ENCODE measurements at regions not wholly inside any gene's neighbourhood (a gene's known extent, or its start where the extent isn't known, plus 50 kb on each side); places are given as distances from the start of the nearest gene placed in this dataset.

DNA sequence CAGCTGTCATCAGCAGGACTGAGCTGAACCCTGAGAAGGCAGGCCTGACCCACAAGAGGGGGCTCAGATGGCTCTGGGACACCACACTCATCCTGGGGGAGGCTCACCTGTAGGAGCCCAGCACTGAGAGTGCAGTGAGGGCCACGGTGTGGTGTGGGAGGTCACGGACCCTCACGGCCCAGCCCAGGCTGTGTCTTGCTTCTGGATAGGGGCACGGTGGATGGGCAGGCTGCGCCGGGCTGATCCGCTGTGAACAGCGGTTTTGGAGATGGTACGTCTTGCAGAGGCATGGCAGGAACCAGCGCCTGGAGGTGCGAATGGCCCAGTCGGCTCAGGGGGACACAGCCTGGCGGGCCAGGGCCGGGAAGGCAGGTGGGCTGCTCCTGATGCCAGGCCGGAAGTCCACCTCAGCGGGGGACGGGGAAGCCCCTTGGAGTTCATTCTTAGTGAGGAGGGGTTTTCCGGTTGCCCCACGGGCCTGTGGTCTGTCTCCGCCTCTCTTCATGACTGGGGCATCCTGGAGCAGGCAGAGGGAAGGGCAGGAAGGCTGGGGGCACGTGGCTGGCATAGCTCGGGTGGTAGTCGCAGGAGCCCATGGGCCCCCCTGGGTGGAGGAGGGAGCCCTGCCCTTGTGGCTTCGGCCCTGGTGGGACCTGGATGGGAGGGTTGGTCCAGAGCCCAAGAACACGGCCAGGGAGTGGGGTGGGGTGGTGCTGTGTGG lies 112.5 kb downstream of the UNCX start:
- Mint-ChIP-seq H3K27ac (no peak overlapping the region), H3K4me3 (no peak overlapping the region), H3K27me3 (ENCODE audit: low read depth) (no peaks in the 10 kb centered on the region), H3K36me3 (no peaks in the 10 kb centered on the region), H3K4me1 (no peaks in the 10 kb centered on the region), H3K9me3 (0 out of 2 replicates have a peak, but pooled peaks cover 3% of the 10 kb centered on the region)
- no peak for ATAC-seq
- POLR2A ChIA-PET = no interaction called here
- CTCF ChIA-PET = interaction anchor here (1.2 to 1.3 kb wide), 2 partner anchors 24 kb away, joined by 3 to 5 read pairs; no protein-coding TSS in a partner anchor
- TF ChIP-seq, protein P1, sequence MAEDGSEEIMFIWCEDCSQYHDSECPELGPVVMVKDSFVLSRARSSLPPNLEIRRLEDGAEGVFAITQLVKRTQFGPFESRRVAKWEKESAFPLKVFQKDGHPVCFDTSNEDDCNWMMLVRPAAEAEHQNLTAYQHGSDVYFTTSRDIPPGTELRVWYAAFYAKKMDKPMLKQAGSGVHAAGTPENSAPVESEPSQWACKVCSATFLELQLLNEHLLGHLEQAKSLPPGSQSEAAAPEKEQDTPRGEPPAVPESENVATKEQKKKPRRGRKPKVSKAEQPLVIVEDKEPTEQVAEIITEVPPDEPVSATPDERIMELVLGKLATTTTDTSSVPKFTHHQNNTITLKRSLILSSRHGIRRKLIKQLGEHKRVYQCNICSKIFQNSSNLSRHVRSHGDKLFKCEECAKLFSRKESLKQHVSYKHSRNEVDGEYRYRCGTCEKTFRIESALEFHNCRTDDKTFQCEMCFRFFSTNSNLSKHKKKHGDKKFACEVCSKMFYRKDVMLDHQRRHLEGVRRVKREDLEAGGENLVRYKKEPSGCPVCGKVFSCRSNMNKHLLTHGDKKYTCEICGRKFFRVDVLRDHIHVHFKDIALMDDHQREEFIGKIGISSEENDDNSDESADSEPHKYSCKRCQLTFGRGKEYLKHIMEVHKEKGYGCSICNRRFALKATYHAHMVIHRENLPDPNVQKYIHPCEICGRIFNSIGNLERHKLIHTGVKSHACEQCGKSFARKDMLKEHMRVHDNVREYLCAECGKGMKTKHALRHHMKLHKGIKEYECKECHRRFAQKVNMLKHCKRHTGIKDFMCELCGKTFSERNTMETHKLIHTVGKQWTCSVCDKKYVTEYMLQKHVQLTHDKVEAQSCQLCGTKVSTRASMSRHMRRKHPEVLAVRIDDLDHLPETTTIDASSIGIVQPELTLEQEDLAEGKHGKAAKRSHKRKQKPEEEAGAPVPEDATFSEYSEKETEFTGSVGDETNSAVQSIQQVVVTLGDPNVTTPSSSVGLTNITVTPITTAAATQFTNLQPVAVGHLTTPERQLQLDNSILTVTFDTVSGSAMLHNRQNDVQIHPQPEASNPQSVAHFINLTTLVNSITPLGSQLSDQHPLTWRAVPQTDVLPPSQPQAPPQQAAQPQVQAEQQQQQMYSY (CRISPR knock-in tag; IDR thresholded peaks at IDR 0.05) = no peak
- TF ChIP-seq, protein P2, sequence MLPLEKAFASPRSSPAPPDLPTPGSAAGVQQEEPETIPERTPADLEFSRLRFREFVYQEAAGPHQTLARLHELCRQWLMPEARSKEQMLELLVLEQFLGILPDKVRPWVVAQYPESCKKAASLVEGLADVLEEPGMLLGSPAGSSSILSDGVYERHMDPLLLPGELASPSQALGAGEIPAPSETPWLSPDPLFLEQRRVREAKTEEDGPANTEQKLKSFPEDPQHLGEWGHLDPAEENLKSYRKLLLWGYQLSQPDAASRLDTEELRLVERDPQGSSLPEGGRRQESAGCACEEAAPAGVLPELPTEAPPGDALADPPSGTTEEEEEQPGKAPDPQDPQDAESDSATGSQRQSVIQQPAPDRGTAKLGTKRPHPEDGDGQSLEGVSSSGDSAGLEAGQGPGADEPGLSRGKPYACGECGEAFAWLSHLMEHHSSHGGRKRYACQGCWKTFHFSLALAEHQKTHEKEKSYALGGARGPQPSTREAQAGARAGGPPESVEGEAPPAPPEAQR (CRISPR knock-in tag; IDR thresholded peaks at IDR 0.05) = no peak
- TF ChIP-seq, protein P3, sequence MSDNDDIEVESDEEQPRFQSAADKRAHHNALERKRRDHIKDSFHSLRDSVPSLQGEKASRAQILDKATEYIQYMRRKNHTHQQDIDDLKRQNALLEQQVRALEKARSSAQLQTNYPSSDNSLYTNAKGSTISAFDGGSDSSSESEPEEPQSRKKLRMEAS (CRISPR knock-in tag; IDR thresholded peaks at IDR 0.05) = no peak
- TF ChIP-seq GTF2I (CRISPR knock-in tag; conservative IDR thresholded peaks at IDR 0.05) = no peak
- TF ChIP-seq, protein P4, sequence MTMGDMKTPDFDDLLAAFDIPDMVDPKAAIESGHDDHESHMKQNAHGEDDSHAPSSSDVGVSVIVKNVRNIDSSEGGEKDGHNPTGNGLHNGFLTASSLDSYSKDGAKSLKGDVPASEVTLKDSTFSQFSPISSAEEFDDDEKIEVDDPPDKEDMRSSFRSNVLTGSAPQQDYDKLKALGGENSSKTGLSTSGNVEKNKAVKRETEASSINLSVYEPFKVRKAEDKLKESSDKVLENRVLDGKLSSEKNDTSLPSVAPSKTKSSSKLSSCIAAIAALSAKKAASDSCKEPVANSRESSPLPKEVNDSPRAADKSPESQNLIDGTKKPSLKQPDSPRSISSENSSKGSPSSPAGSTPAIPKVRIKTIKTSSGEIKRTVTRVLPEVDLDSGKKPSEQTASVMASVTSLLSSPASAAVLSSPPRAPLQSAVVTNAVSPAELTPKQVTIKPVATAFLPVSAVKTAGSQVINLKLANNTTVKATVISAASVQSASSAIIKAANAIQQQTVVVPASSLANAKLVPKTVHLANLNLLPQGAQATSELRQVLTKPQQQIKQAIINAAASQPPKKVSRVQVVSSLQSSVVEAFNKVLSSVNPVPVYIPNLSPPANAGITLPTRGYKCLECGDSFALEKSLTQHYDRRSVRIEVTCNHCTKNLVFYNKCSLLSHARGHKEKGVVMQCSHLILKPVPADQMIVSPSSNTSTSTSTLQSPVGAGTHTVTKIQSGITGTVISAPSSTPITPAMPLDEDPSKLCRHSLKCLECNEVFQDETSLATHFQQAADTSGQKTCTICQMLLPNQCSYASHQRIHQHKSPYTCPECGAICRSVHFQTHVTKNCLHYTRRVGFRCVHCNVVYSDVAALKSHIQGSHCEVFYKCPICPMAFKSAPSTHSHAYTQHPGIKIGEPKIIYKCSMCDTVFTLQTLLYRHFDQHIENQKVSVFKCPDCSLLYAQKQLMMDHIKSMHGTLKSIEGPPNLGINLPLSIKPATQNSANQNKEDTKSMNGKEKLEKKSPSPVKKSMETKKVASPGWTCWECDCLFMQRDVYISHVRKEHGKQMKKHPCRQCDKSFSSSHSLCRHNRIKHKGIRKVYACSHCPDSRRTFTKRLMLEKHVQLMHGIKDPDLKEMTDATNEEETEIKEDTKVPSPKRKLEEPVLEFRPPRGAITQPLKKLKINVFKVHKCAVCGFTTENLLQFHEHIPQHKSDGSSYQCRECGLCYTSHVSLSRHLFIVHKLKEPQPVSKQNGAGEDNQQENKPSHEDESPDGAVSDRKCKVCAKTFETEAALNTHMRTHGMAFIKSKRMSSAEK (CRISPR knock-in tag; IDR thresholded peaks at IDR 0.05; ENCODE audit: borderline replicate concordance) = no peak
- TF ChIP-seq, protein P5, sequence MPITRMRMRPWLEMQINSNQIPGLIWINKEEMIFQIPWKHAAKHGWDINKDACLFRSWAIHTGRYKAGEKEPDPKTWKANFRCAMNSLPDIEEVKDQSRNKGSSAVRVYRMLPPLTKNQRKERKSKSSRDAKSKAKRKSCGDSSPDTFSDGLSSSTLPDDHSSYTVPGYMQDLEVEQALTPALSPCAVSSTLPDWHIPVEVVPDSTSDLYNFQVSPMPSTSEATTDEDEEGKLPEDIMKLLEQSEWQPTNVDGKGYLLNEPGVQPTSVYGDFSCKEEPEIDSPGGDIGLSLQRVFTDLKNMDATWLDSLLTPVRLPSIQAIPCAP (CRISPR knock-in tag; IDR thresholded peaks at IDR 0.05) = no peak
- no peak for TF ChIP-seq NR2C2 (CRISPR knock-in tag; IDR thresholded peaks at IDR 0.05)
- TF ChIP-seq JUN (CRISPR knock-in tag; IDR thresholded peaks at IDR 0.05) = no peak
- no peak for TF ChIP-seq SMAD3 (CRISPR knock-in tag; IDR thresholded peaks at IDR 0.05; ENCODE audit: borderline replicate concordance)
- TF ChIP-seq CBFB (CRISPR knock-in tag; IDR thresholded peaks at IDR 0.05; ENCODE audit: low read depth) = no peak
- DNase-seq (ENCODE audit: low spot score) = no peak

DNA sequence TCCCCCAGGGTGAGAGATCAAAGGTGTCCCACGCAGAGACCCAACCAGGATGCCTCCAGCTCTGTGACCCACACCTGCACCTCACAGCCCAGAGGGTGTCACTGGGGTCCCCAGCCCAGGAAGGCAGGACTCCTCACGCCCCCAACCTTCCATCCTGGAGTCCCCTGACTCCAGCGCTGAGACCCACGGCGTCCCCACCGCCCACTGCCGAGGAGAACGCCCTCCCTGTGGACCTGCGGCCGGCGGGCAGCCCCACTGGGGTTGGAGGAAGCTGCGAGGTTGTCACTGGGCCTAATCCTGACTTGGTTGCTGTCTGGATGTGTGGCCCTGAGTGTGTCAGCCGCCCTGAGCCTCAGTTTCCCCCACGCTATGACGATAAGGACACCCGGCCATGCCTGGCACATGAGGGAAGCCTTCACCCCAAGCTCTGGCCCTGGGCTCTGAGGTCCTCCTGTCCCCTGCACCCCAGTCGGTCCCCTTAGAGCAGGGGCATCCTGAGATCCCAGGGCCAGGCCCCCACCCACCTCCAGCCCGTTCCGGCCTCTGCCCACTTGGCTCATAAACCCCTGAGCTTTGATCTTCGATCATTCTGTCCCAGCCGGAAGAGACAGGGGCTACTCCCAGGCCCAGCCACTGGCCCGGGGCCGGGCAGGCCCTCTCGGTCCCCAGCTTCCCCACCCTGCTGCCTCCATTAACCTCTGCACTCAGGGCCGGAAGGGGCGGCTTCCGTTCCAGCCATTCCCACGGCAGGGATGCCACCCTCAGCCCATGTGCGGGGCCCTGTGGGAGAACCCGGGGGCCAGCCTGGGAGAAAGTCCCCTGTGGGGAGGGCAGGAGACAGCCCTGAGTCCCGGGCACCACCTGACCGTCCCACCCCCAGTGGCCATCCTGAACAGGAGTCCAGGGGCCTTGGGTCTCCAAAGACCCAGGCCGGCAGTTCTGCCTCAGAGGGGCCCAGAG lies 113.2 kb downstream of the MICALL2 start:
- Mint-ChIP-seq H3K36me3 (no peaks in the 10 kb centered on the region), H3K9me3 (0 out of 2 replicates have a peak, but pooled peaks cover 3% of the 10 kb centered on the region), H3K4me1 (no peaks in the 10 kb centered on the region), H3K27me3 (ENCODE audit: low read depth) (no peaks in the 10 kb centered on the region), H3K4me3 (no peak overlapping the region), H3K27ac (no peak overlapping the region)
- POLR2A ChIA-PET = no interaction called here
- ATAC-seq = no peak
- CTCF ChIA-PET = interaction anchor here (1.2 kb wide), 1 partner anchor 23 kb away, joined by 3 read pairs; no protein-coding TSS in a partner anchor
- DNase-seq (ENCODE audit: low spot score) = no peak
- TF ChIP-seq OVOL2 (CRISPR knock-in tag; IDR thresholded peaks at IDR 0.05; ENCODE audit: borderline replicate concordance) (no peak), TP53 (CRISPR knock-in tag; IDR thresholded peaks at IDR 0.05) (no peak), HMGA2 (CRISPR knock-in tag; IDR thresholded peaks at IDR 0.05) (no peak), ZNF416 (CRISPR knock-in tag; IDR thresholded peaks at IDR 0.05) (no peak), NR1H2 (CRISPR knock-in tag; IDR thresholded peaks at IDR 0.05) (no peak)
- TF ChIP-seq, protein P6, sequence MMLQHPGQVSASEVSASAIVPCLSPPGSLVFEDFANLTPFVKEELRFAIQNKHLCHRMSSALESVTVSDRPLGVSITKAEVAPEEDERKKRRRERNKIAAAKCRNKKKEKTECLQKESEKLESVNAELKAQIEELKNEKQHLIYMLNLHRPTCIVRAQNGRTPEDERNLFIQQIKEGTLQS (CRISPR knock-in tag; conservative IDR thresholded peaks at IDR 0.05) = no peak
- TF ChIP-seq, protein P7, sequence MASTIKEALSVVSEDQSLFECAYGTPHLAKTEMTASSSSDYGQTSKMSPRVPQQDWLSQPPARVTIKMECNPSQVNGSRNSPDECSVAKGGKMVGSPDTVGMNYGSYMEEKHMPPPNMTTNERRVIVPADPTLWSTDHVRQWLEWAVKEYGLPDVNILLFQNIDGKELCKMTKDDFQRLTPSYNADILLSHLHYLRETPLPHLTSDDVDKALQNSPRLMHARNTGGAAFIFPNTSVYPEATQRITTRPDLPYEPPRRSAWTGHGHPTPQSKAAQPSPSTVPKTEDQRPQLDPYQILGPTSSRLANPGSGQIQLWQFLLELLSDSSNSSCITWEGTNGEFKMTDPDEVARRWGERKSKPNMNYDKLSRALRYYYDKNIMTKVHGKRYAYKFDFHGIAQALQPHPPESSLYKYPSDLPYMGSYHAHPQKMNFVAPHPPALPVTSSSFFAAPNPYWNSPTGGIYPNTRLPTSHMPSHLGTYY (CRISPR knock-in tag; IDR thresholded peaks at IDR 0.05) = no peak

Data from WTC11 (cell line).